GM10248 (cell line): ENCODE measurements at regions not wholly inside any gene's neighbourhood (a gene's known extent, or its start where the extent isn't known, plus 50 kb on each side); places are given as distances from the start of the nearest gene placed in this dataset.

Source experiments
- CTCF ChIA-PET: fragments of 300-600 bp; sonication (Branson Sonifier 250); formaldehyde crosslinking; extraction: SDS; loops from one replicate; lab custom pipeline; 2021; ENCODE audit warnings: antibody characterized with exemption; lab: Yijun Ruan, JAX
- POLR2A ChIA-PET: fragments of 350-650 bp; sonication (Branson Sonifier 250); formaldehyde crosslinking; extraction: SDS; loops from one replicate; lab custom pipeline; 2020; ENCODE audit warnings: antibody characterized with exemption; lab: Yijun Ruan, JAX
- DNase-seq: peaks from one replicate; pipeline ENCODE4 v3.0.0; 2012; ENCODE audit errors: extremely low spot score
- CTCF ChIP-seq: IDR thresholded peaks from 2 replicates; pipeline ENCODE4 v1.5.1; 2012; ENCODE audit warnings: mild to moderate bottlenecking, low read depth; ENCODE audit errors: extremely low read depth, missing control alignments, control extremely low read depth

DNA sequence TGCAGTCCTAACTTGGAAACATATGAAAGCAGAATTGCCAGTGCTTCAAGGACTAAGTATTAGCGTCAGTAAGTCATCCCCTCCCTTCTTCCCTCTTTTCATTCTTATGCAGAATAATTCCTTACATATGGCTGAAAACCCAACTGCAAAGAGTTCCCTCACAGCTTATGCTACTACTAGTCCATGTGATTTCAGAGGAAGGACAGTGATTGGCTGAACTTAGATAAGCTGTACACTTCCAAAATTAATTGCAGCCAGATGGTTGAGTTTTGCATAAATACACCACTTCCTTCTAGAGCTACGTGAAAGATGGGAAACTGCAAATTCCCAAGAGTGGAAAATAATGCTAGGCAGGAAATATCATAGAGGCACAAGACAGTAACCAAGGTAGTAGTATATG, 730.4 kb downstream of the OLFM4 start:
- CTCF ChIA-PET = no interaction called here
- DNase-seq = no peak
- POLR2A ChIA-PET = no interaction called here
- no peak for TF ChIP-seq CTCF

DNA sequence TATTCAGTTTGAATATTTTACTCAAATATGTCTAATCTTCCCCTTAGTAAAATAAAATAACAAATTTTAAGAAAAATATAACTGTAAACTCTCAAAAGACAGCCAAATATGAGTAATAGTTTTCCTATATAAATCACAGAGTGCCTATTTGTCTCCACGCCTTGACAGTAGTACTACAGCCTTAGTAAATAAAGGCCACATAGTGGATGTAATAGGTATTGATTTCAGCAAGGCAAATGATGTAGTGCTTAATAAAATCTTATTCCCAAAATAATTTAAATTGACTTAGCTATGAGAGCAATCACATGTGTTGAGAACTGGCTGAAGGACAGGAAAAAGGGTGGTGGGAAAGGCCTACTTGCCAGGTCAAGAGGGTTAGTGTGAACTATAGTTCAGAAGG, 747.2 kb downstream of the OLFM4 start:
- no peak for TF ChIP-seq CTCF
- ChIA-PET CTCF (no interaction called here), POLR2A (no interaction called here)
- no peak for DNase-seq

- no peak for DNase-seq
- CTCF ChIA-PET = no interaction called here
- POLR2A ChIA-PET = no interaction called here
- TF ChIP-seq CTCF = no peak
These were observed 750.3 kb downstream of the OLFM4 start for GRCh38 chr13:53778937-53779336.

- DNase-seq = no peak
- POLR2A ChIA-PET = no interaction called here
These were observed 753.3 kb downstream of the OLFM4 start for GRCh38 chr13:53781941-53782340.

GRCh38 chr13:53782488-53782961, 753.9 kb downstream of the OLFM4 start:
- POLR2A ChIA-PET = no interaction called here

More at GRCh38 chr13:53781941-53782340, 753.3 kb downstream of the OLFM4 start:
- TF ChIP-seq CTCF = no peak
- CTCF ChIA-PET = interaction anchor here (0.9 to 1.8 kb wide), 14 partner anchors 9 to 822 kb away, joined by 3 to 10 read pairs (median 4); no protein-coding TSS in a partner anchor

DNA sequence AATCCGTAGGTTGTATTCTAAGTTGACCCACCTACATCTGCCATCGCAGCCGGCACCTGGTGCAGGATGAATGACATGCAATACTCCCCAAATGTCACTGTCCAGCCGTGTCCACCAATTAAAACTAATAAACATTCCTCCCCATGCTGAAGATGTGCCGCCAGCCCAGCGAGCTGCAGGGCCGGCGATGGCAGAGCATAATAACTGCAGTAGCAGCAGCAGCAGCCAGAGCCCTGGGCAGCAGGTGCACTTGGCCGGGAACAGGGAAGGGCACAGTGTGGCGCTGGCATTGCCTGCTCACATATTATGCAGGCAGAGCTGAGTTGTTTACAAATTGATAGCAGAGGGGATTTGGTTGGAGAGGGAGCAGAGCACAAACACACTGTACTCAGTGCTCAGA, 754.9 kb downstream of the OLFM4 start:
- ChIA-PET POLR2A (no interaction called here), CTCF (interaction anchor here (1.0 to 1.8 kb wide), 6 partner anchors 20 to 545 kb away, joined by 3 to 10 read pairs (median 4); no protein-coding TSS in a partner anchor)
- no peak for DNase-seq
- no peak for TF ChIP-seq CTCF

More at GRCh38 chr13:53782488-53782961, 753.9 kb downstream of the OLFM4 start:
- CTCF ChIA-PET = interaction anchor here (0.7 to 1.8 kb wide), 17 partner anchors 8 to 821 kb away, joined by 3 to 10 read pairs (median 4); no protein-coding TSS in a partner anchor
- TF ChIP-seq CTCF = peak; percentile 67
- DNase-seq = peak; percentile 30

DNA sequence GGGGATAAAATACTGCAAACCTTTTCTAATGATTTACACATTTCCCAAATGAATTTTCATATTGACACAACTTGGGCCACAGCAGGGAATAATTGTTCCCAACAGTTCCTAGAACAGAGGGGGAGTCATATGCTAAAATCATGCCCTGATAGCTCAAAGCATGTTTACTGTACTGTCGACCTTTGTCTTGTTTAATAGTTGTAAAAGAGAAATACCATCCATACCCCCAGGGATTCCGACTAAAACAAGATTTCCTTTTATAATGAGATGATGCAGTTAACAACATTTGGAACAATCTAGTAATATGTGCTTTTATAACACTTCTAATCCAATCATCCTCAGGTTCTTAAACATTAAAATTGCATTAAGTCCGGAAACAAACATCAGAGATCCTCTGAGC, 759.7 kb downstream of the OLFM4 start:
- CTCF ChIA-PET = no interaction called here
- DNase-seq = no peak
- no peak for TF ChIP-seq CTCF
- POLR2A ChIA-PET = no interaction called here
